Testis (tissue), 2 donors: ENCODE measurements at regions not wholly inside any gene's neighbourhood (a gene's known extent, or its start where the extent isn't known, plus 50 kb on each side); places are given as distances from the start of the nearest gene placed in this dataset.

Experiments
- POLR2A ChIP-seq: fragments of 450-650 bp; IDR thresholded peaks from one replicate; pipeline ENCODE4 v1.6.1; 2017; ENCODE audit warnings: antibody characterized with exemption, mild to moderate bottlenecking, moderate library complexity
- TF ChIP-seq, protein P1 (sequence below), 3 experiments: fragments of 450-650 bp in 2 of 3; fragments of 200-600 bp in 1 of 3; sonication (generic) in 1 of 3; IDR thresholded peaks; one replicate each; pipeline ENCODE4 v1.5.1; 2016 to 2019; ENCODE audit warnings: antibody characterized with exemption in 3 of 3, mild to moderate bottlenecking in 2 of 3, moderate library complexity in 1 of 3

DNA sequence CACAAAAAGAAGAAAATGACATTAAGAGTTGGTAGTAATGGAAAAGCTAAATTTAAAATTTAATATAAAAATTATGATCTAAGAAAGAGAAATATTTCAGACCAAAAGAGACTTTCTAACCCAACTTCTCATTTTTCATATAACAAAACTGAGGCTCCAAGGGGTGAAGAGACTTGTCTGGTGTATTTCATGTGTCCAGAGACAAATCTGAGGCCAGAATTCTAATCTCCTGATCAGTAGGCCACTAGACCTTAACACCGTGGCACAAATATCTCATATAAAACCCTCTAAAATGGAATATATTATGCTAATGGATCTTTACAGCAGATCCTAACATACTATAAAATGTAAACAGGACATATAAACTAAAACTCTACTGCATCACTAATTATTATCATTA lies 275.7 kb upstream of the SLC16A7 start:
- TF ChIP-seq, protein P1, sequence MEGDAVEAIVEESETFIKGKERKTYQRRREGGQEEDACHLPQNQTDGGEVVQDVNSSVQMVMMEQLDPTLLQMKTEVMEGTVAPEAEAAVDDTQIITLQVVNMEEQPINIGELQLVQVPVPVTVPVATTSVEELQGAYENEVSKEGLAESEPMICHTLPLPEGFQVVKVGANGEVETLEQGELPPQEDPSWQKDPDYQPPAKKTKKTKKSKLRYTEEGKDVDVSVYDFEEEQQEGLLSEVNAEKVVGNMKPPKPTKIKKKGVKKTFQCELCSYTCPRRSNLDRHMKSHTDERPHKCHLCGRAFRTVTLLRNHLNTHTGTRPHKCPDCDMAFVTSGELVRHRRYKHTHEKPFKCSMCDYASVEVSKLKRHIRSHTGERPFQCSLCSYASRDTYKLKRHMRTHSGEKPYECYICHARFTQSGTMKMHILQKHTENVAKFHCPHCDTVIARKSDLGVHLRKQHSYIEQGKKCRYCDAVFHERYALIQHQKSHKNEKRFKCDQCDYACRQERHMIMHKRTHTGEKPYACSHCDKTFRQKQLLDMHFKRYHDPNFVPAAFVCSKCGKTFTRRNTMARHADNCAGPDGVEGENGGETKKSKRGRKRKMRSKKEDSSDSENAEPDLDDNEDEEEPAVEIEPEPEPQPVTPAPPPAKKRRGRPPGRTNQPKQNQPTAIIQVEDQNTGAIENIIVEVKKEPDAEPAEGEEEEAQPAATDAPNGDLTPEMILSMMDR (IDR thresholded peaks at IDR 0.05) = no peak
- no peak for TF ChIP-seq POLR2A
